Neutrophil (primary cell): ENCODE measurements at regions not wholly inside any gene's neighbourhood (a gene's known extent, or its start where the extent isn't known, plus 50 kb on each side); places are given as distances from the start of the nearest gene placed in this dataset.

ENCODE experiments used
- H3K27ac ChIP-seq: fragments of 200-600 bp; sonication (generic); 2 replicates; pipeline ENCODE4 v1.5.1; 2016; ENCODE audit warnings: mild to moderate bottlenecking, moderate library complexity
- H3K27me3 ChIP-seq: fragments of 200-600 bp; sonication (generic); 2 replicates; pipeline ENCODE4 v1.6.0; 2016; ENCODE audit warnings: mild to moderate bottlenecking
- H3K36me3 ChIP-seq: fragments of 200-600 bp; sonication (generic); 2 replicates; pipeline ENCODE4 v1.5.1; 2017
- H3K4me1 ChIP-seq, 2 experiments: fragments of 200-600 bp in 1 of 2; sonication (generic) in 1 of 2; 1 replicate in 1 of 2; 2 replicates in 1 of 2; pipeline versions ENCODE4 v1.5.1 to v1.6.1; 2013 to 2016; ENCODE audit warnings: low read depth in 1 of 2, low read length in 1 of 2, mild to moderate bottlenecking in 1 of 2, moderate library complexity in 1 of 2; ENCODE audit not compliant: control insufficient read depth in 1 of 2, insufficient read depth in 1 of 2
- H3K4me3 ChIP-seq, 2 experiments: fragments of 200-600 bp in 1 of 2; sonication (generic) in 1 of 2; 1 replicate in 1 of 2; 2 replicates in 1 of 2; pipeline ENCODE4 v1.5.1; 2013 to 2016; ENCODE audit warnings: low read depth in 1 of 2, low read length in 1 of 2, mild to moderate bottlenecking in 1 of 2, moderate library complexity in 1 of 2
- H3K9me3 ChIP-seq: fragments of 200-600 bp; sonication (generic); 2 replicates; pipeline ENCODE4 v1.5.1; 2016
- TF ChIP-seq, protein P1 (sequence below): fragments of 200-600 bp; sonication (generic); IDR thresholded peaks from 2 replicates; pipeline ENCODE4 v1.5.1; 2016; ENCODE audit warnings: antibody characterized with exemption

DNA sequence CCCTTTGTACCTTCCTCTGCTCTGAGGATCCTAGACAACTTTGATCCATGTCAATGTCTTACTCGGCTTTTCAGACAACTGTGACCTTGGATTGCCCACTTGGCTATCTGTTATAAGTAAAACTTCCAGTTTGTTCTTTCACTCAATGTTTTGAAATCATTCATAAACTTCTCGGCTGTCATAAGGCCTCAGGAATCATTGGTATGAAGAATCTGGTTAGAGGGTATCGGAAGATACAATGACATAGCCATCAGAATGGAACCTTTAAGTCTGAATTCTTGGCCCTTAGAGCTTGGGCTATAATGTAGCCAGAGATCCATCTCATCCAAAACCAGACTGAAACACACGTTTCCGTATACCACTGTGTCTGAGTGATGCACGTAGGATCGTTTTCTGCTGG, 59.0 kb upstream of the WDR1 start:
- H3K4me3 ChIP-seq, result no peak overlapping the region
- H3K9me3 ChIP-seq, result no peaks in the 10 kb centered on the region
- peaks cover 21 to 25% of the 10 kb centered on the region in 2 experiments for H3K4me1 ChIP-seq
- H3K27me3 ChIP-seq, result no peaks in the 10 kb centered on the region
- H3K27ac ChIP-seq, result no peak overlapping the region
- TF ChIP-seq, protein P1, sequence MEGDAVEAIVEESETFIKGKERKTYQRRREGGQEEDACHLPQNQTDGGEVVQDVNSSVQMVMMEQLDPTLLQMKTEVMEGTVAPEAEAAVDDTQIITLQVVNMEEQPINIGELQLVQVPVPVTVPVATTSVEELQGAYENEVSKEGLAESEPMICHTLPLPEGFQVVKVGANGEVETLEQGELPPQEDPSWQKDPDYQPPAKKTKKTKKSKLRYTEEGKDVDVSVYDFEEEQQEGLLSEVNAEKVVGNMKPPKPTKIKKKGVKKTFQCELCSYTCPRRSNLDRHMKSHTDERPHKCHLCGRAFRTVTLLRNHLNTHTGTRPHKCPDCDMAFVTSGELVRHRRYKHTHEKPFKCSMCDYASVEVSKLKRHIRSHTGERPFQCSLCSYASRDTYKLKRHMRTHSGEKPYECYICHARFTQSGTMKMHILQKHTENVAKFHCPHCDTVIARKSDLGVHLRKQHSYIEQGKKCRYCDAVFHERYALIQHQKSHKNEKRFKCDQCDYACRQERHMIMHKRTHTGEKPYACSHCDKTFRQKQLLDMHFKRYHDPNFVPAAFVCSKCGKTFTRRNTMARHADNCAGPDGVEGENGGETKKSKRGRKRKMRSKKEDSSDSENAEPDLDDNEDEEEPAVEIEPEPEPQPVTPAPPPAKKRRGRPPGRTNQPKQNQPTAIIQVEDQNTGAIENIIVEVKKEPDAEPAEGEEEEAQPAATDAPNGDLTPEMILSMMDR, result no peak
- no peaks in the 10 kb centered on the region for H3K36me3 ChIP-seq

DNA sequence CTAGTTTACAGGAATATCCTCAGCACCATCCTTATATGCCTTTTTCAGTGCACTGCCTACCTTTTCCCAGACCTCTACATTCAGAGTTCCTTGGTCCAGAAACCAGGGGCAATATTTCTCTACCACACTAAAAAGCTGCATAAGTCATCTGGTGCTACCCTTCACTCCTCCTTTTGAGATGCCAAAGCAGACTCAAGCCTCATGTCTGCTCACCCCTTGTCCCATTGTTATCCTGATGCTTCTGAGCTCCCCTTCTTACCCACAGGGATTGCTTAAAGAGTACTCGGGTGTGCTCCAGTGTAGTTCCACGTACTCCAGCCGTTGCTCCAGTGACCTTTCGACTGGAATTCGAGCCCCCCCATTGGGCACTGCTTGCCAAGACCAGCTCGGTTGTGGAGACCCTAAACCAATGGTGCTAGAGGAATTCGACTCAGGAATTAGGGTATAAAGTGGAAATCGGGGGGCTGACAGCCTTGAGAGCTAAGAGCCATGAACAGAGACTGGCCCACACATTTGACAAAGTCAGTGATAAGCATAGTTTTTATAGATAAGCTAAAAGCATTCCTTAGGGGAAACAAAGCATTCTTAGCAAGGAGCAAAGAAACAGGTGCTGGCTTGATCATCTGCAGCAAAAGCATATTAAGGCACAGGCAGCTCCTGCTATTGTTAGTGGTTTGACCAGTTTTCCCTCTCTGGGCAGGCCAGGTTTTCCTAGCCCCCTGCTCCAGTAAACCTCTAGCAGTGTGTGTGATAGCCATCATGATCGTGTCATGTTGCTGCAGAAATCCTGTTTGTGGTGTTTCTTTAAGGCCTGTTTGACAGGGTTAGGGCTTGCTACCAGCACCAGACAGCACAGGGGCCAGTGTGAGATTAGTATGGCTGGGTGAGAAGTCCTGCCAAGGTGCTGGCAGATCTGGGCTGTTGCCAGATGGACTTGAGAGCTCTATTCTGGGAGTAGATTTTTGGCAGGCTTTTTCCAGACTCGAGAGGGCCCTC, 57.5 kb upstream of the WDR1 start:
- peaks cover 12 to 14% of the 10 kb centered on the region in 2 experiments for H3K4me1 ChIP-seq
- H3K27me3 ChIP-seq, result no peaks in the 10 kb centered on the region
- no peaks in the 10 kb centered on the region for H3K9me3 ChIP-seq
- TF ChIP-seq, protein P1, result no peak
- H3K27ac ChIP-seq, result peak overlapping the region; percentile 65
- H3K36me3 ChIP-seq, result no peaks in the 10 kb centered on the region
- peak overlapping the region in 1 of 2 experiments; percentile 21 for H3K4me3 ChIP-seq

GRCh38 chr4:10173037-10173753, 56.6 kb upstream of the WDR1 start:
- Histone ChIP-seq H3K36me3 (no peaks in the 10 kb centered on the region), H3K4me3 (peak overlapping the region in 1 of 2 experiments; percentile 21), H3K9me3 (no peaks in the 10 kb centered on the region), H3K4me1 (peaks cover 12 to 14% of the 10 kb centered on the region in 2 experiments), H3K27ac (peak overlapping the region; percentile 65), H3K27me3 (no peaks in the 10 kb centered on the region)
- TF ChIP-seq, protein P1, result no peak

DNA sequence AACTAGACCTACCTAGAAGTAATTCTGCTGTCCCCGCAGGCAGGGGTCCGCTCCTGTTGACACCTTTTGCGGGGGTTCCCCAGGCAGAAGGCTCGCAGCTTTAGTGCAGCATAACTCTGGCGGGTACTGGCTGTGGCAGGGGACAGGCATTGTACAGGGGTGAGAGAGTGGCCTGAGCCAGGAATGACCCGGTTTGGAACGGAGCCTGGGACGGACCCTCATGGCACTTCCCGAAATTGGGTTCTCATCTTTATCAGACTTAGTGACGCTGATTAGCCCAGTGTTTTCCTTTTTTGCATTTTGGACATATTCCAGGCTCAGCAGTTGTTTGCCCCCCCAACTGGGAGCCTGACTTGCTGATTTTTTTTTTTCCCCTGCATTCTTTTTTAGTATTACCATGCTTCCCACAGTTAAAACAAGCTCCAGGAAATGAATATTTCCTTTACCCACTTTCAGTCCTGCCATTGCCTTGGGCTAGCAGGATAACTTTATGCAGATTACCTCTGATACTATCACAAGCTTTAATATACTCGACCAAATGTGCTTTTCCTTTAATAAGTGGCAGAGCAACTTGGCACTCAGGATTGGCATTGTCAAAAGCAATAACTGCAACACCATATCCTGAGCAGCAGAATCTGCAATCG, 55.8 kb upstream of the WDR1 start:
- TF ChIP-seq, protein P1, result no peak
- Histone ChIP-seq H3K27me3 (no peaks in the 10 kb centered on the region), H3K4me3 (no peak overlapping the region), H3K27ac (no peak overlapping the region), H3K4me1 (peaks cover 12 to 14% of the 10 kb centered on the region in 2 experiments), H3K9me3 (no peaks in the 10 kb centered on the region), H3K36me3 (no peaks in the 10 kb centered on the region)

- Histone ChIP-seq H3K9me3 (no peaks in the 10 kb centered on the region), H3K36me3 (no peaks in the 10 kb centered on the region), H3K27ac (no peak overlapping the region), H3K4me3 (no peak overlapping the region), H3K4me1 (peaks cover 12 to 14% of the 10 kb centered on the region in 2 experiments), H3K27me3 (no peaks in the 10 kb centered on the region)
- TF ChIP-seq, protein P1, result no peak
Observed at GRCh38 chr4:10171055-10171454, 54.5 kb upstream of the WDR1 start.
